HG02759 (cell line): ENCODE measurements at regions not wholly inside any gene's neighbourhood (a gene's known extent, or its start where the extent isn't known, plus 50 kb on each side); places are given as distances from the start of the nearest gene placed in this dataset.
"Not testable (repeated sequence)": the region's sequence is repeated elsewhere in the genome, so short reads cannot be mapped to it uniquely, and the experiment has no call there.

ENCODE experiments used
- ATAC-seq: cut with Tn5 transposase; IDR thresholded peaks from one replicate; pipeline ENCODE4 v1.9.1; 2021; ENCODE audit warnings: mild to moderate bottlenecking, moderate library complexity; ENCODE audit not compliant: unreplicated experiment

- no peak for ATAC-seq
Observed at GRCh38 chr12:92987362-92987761, 58.3 kb upstream of the EEA1 start.

- peak; percentile 89 for ATAC-seq
Observed at GRCh38 chr12:92987846-92988621, 58.9 kb upstream of the EEA1 start.

- no peak for ATAC-seq
Observed at GRCh38 chr12:92988622-92989130, 59.6 kb upstream of the EEA1 start.

GRCh38 chr12:92989715-92990484 lies 60.8 kb upstream of the EEA1 start:
- ATAC-seq: peak; percentile 43

GRCh38 chr12:92991134-92991533 lies 62.0 kb upstream of the EEA1 start:
- ATAC-seq: no peak

- no peak for ATAC-seq
Observed at GRCh38 chr12:92992041-92992440, 62.9 kb upstream of the EEA1 start.

GRCh38 chr12:92993259-92993658 lies 64.2 kb upstream of the EEA1 start:
- ATAC-seq: no peak

- ATAC-seq: peak; percentile 89
Observed at GRCh38 chr12:92995258-92995903, 66.3 kb upstream of the EEA1 start.

- no peak for ATAC-seq
Observed at GRCh38 chr12:93000026-93000425, 70.9 kb upstream of the EEA1 start.

- no peak for ATAC-seq
Observed at GRCh38 chr12:93001407-93001806, 72.3 kb upstream of the EEA1 start.

- ATAC-seq: no peak
Observed at GRCh38 chr12:93002293-93003054, 73.4 kb upstream of the EEA1 start.

GRCh38 chr12:93003531-93004239 lies 74.6 kb upstream of the EEA1 start:
- ATAC-seq: no peak

GRCh38 chr12:93005928-93006392 lies 76.9 kb upstream of the EEA1 start:
- no peak for ATAC-seq

GRCh38 chr12:93006471-93007208 lies 77.5 kb upstream of the EEA1 start:
- no peak for ATAC-seq

- ATAC-seq: no peak
Observed at GRCh38 chr12:93007544-93007943, 78.4 kb upstream of the EEA1 start.

- peak; percentile 82 for ATAC-seq
Observed at GRCh38 chr12:93008044-93008778, 79.1 kb upstream of the EEA1 start.

- ATAC-seq: not testable (repeated sequence)
Observed at GRCh38 chr12:93008880-93009279, 79.8 kb upstream of the EEA1 start.

- ATAC-seq: no peak
Observed at GRCh38 chr12:93009533-93009932, 80.4 kb upstream of the EEA1 start.

- ATAC-seq: no peak
Observed at GRCh38 chr12:93010461-93010860, 81.4 kb upstream of the EEA1 start.
